ENCODE measurements at regions not wholly inside any gene's neighbourhood (a gene's known extent, or its start where the extent isn't known, plus 50 kb on each side); places are given as distances from the start of the nearest gene placed in this dataset.

DNA sequence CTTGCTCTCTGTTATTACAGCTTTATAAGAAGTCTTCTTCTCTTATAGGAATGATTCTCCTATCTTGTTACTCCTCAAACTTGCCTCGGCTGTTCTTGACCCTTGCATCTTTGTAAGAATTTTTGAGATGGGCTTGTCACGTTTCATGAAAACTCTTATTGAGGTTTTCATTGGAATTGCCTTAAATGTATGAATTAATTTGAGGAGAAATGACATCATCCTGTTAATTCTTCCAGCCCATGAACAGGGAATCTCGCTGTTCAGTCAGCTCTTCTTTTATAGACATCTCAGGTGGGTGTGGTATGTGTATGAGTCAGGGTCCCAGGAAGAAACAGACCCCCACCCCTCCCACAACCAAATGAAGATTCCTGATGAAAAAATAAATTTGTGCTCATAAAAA, 107.1 kb upstream of the MYL2 start:
- Mint-ChIP-seq H3K4me1 (ENCODE audit: low read depth, unreplicated experiment) (peaks cover 4% of the 10 kb centered on the region), H3K4me3 (ENCODE audit: unreplicated experiment) (no peak overlapping the region), H3K9me3 (ENCODE audit: unreplicated experiment) (no peaks in the 10 kb centered on the region), H3K36me3 (ENCODE audit: insufficient read depth, unreplicated experiment) (no peaks in the 10 kb centered on the region), H3K27me3 (ENCODE audit: insufficient read depth, unreplicated experiment) (peaks cover 19% of the 10 kb centered on the region), H3K27ac (ENCODE audit: unreplicated experiment) (no peak overlapping the region)
- intact Hi-C loops (cut with micrococcal nuclease; ENCODE audit: unreplicated experiment): loop anchor here (10.0 kb wide), 1 partner anchor 147 kb away; no protein-coding TSS in a partner anchor
- ChIA-PET POLR2A (no interaction called here), CTCF (no interaction called here)
- Histone ChIP-seq H3K4me3 (ENCODE audit: low read depth, low read length) (no peak overlapping the region), H3K9me3 (no peaks in the 10 kb centered on the region), H3K4me1 (no peaks in the 10 kb centered on the region), H3K27me3 (replicated peaks; ENCODE audit: control insufficient read depth, insufficient read depth, low read length) (no peaks in the 10 kb centered on the region), H3K36me3 (ENCODE audit: control insufficient read depth, insufficient read depth, low read length) (no peaks in the 10 kb centered on the region)
- no peak for DNase-seq
- no TSS peak for BruUV-seq (replicated peaks)
- TF ChIP-seq, protein P1, sequence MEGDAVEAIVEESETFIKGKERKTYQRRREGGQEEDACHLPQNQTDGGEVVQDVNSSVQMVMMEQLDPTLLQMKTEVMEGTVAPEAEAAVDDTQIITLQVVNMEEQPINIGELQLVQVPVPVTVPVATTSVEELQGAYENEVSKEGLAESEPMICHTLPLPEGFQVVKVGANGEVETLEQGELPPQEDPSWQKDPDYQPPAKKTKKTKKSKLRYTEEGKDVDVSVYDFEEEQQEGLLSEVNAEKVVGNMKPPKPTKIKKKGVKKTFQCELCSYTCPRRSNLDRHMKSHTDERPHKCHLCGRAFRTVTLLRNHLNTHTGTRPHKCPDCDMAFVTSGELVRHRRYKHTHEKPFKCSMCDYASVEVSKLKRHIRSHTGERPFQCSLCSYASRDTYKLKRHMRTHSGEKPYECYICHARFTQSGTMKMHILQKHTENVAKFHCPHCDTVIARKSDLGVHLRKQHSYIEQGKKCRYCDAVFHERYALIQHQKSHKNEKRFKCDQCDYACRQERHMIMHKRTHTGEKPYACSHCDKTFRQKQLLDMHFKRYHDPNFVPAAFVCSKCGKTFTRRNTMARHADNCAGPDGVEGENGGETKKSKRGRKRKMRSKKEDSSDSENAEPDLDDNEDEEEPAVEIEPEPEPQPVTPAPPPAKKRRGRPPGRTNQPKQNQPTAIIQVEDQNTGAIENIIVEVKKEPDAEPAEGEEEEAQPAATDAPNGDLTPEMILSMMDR (IDR thresholded peaks at IDR 0.05; ENCODE audit: insufficient read depth in 1 of 2, low read depth in 1 of 2, low read length in 1 of 2, severe bottlenecking in 1 of 2, unreplicated experiment in 1 of 2): no peak

DNA sequence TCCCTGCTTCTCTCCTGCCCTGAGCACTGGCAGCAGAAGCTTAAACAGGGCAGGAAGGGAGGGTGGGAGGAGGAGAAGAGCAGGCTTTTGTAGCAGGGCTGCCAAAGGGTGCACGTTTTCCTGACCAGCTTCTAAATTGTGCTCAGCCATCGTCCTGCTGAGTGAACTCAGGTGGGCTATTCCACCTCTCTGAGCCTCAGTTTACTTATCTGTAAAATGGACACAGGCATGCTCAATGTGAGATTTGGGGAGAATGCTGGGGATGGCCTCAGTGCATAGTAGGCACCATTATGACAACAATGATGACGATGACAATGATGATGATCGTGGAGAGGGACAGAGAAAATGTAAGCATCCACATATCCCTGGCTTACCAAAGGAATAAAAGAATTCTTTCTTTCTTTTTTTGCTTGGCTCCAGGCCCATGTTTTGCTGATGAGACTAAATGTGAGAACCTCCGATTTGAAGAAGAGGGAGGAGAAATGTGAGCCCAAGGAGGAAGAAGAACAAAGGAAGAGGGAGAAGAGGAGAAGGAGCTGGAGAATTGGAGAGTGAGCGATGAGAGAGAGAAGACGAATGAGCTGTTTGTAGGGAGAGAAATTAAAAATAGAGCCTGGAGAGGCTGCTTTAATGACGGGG, 105.5 kb upstream of the MYL2 start:
- ChIA-PET CTCF (interaction anchor here (0.6 kb wide), 1 partner anchor 281 kb away, joined by 4 read pairs; no protein-coding TSS in a partner anchor), POLR2A (no interaction called here)
- no peaks in the 10 kb centered on the region for H3K4me1 ChIP-seq
- intact Hi-C loops (cut with micrococcal nuclease; ENCODE audit: unreplicated experiment): loop anchor here (10.0 kb wide), 1 partner anchor 149 kb away; no protein-coding TSS in a partner anchor
- DNase-seq: no peak
- no peak overlapping the region for H3K4me3 Mint-ChIP-seq (ENCODE audit: unreplicated experiment)
- no peak overlapping the region for H3K4me3 ChIP-seq (ENCODE audit: low read depth, low read length)
- H3K36me3 Mint-ChIP-seq (ENCODE audit: insufficient read depth, unreplicated experiment): no peaks in the 10 kb centered on the region
- H3K4me1 Mint-ChIP-seq (ENCODE audit: low read depth, unreplicated experiment): peaks cover 4% of the 10 kb centered on the region
- no peaks in the 10 kb centered on the region for H3K36me3 ChIP-seq (ENCODE audit: control insufficient read depth, insufficient read depth, low read length)
- no peaks in the 10 kb centered on the region for H3K9me3 Mint-ChIP-seq (ENCODE audit: unreplicated experiment)
- no TSS peak for BruUV-seq (replicated peaks)
- no peaks in the 10 kb centered on the region for H3K9me3 ChIP-seq
- no peaks in the 10 kb centered on the region for H3K27me3 ChIP-seq (replicated peaks; ENCODE audit: control insufficient read depth, insufficient read depth, low read length)
- H3K27ac Mint-ChIP-seq (ENCODE audit: unreplicated experiment): no peak overlapping the region
- TF ChIP-seq, protein P1 (IDR thresholded peaks at IDR 0.05; ENCODE audit: insufficient read depth in 1 of 2, low read depth in 1 of 2, low read length in 1 of 2, severe bottlenecking in 1 of 2, unreplicated experiment in 1 of 2): no peak
- H3K27me3 Mint-ChIP-seq (ENCODE audit: insufficient read depth, unreplicated experiment): peaks cover 17% of the 10 kb centered on the region

DNA sequence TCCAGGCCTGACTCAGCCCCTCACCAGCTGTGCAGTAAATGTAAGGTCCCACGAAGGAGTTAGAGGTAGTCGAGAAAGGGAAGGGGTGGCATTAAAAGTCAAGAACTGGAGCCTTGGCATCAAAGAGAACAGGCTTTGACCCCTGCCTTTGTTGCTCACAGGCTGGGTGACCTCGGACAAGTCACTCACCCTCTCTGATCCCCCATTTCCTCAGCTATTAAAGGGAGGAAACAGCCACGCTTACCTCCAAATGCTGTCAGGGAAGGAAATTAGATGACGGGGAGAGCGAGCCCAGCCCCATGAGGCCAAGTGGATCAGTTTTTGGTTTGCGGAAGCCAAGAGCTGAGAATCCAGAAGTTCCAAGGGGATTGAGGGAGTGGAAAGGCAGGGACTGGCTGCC, 104.9 kb upstream of the MYL2 start:
- peaks cover 17% of the 10 kb centered on the region for H3K27me3 Mint-ChIP-seq (ENCODE audit: insufficient read depth, unreplicated experiment)
- POLR2A ChIA-PET: no interaction called here

More for the DNA sequence above, 104.9 kb upstream of the MYL2 start:
- no peak for DNase-seq
- no TSS peak for BruUV-seq (replicated peaks)
- Histone ChIP-seq H3K27me3 (replicated peaks; ENCODE audit: control insufficient read depth, insufficient read depth, low read length) (no peaks in the 10 kb centered on the region), H3K4me1 (no peaks in the 10 kb centered on the region), H3K9me3 (no peaks in the 10 kb centered on the region), H3K4me3 (ENCODE audit: low read depth, low read length) (no peak overlapping the region), H3K36me3 (ENCODE audit: control insufficient read depth, insufficient read depth, low read length) (no peaks in the 10 kb centered on the region)
- Mint-ChIP-seq H3K9me3 (ENCODE audit: unreplicated experiment) (no peaks in the 10 kb centered on the region), H3K4me1 (ENCODE audit: low read depth, unreplicated experiment) (peaks cover 4% of the 10 kb centered on the region), H3K4me3 (ENCODE audit: unreplicated experiment) (no peak overlapping the region), H3K27ac (ENCODE audit: unreplicated experiment) (no peak overlapping the region), H3K36me3 (ENCODE audit: insufficient read depth, unreplicated experiment) (no peaks in the 10 kb centered on the region)
- TF ChIP-seq, protein P1 (IDR thresholded peaks at IDR 0.05; ENCODE audit: insufficient read depth in 1 of 2, low read depth in 1 of 2, low read length in 1 of 2, severe bottlenecking in 1 of 2, unreplicated experiment in 1 of 2): no peak
- CTCF ChIA-PET: interaction anchor here (0.5 to 0.6 kb wide), 3 partner anchors 145 to 282 kb away, joined by 4 to 7 read pairs (median 5); no protein-coding TSS in a partner anchor
- intact Hi-C loops (cut with micrococcal nuclease; ENCODE audit: unreplicated experiment): loop anchor here (10.0 kb wide), 1 partner anchor 150 kb away; no protein-coding TSS in a partner anchor

All from Caco-2 (cell line).